ENCODE measurements at regions not wholly inside any gene's neighbourhood (a gene's known extent, or its start where the extent isn't known, plus 50 kb on each side); places are given as distances from the start of the nearest gene placed in this dataset.

DNA sequence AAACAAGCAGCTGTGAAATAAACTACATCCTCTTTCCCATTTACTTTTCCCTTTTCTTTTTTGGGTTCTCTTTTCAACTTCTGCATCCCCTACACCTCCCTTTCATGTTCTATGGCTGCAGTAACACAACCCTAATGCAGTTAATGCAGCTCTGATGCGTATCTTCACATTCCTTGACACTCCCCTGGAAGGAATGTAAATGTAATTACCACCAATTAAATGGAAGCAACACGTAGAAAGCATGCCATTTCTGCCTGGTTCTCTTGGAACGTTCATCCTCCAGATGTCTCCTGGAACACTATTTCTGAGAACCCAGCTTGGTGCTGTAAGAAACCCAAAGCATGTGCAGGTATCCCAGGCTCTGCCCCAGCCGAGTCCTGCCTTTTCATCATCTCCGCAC is 166.8 kb upstream of the FREM2 start:
- no peak for TF ChIP-seq CTCF (IDR thresholded peaks at IDR 0.05; ENCODE audit: insufficient read depth, low read length, poor library complexity, severe bottlenecking)
- TF ChIP-seq EZH2phosphoT487 (conservative IDR thresholded peaks at IDR 0.05; ENCODE audit: low read length): no peak

Measured in SU-DHL-6 (cell line).